SK-N-SH treated with all-trans-retinoic acid at 6 μM for 48 hours (cell line): ENCODE measurements at regions not wholly inside any gene's neighbourhood (a gene's known extent, or its start where the extent isn't known, plus 50 kb on each side); places are given as distances from the start of the nearest gene placed in this dataset.

Source experiments
- ATAC-seq: fragments of 200-7000 bp; cut with Tn5 transposase; 3 replicates; pipeline ENCODE4 v1.9.1; 2020; ENCODE audit warnings: mild to moderate bottlenecking, moderate library complexity
- ARNTL ChIP-seq: fragments of 450-650 bp; formaldehyde crosslinking; IDR thresholded peaks from 2 replicates; pipeline ENCODE4 v1.5.0; 2020; ENCODE audit warnings: low read depth, mild to moderate bottlenecking, moderate library complexity, borderline replicate concordance
- BACH2 ChIP-seq: fragments of 250-450 bp; sonication (Bioruptor Pico); IDR thresholded peaks from 2 replicates; pipeline ENCODE4 v1.9.0; 2021; ENCODE audit warnings: mild to moderate bottlenecking, borderline replicate concordance
- CSDC2 ChIP-seq: fragments of 250-450 bp; sonication (Bioruptor Pico); IDR thresholded peaks from 2 replicates; pipeline ENCODE4 v1.5.0; 2020; ENCODE audit warnings: mild to moderate bottlenecking, moderate library complexity
- ESRRG ChIP-seq: fragments of 250-450 bp; sonication (Bioruptor Pico); IDR thresholded peaks from 2 replicates; pipeline ENCODE4 v1.6.1; 2021; ENCODE audit warnings: mild to moderate bottlenecking
- GLIS3 ChIP-seq: fragments of 250-450 bp; sonication (Bioruptor Pico); IDR thresholded peaks from 2 replicates; pipeline ENCODE4 v1.5.0; 2020; ENCODE audit warnings: mild to moderate bottlenecking, moderate library complexity
- ISL1 ChIP-seq: fragments of 250-450 bp; sonication (Bioruptor Pico); IDR thresholded peaks from 2 replicates; pipeline ENCODE4 v2.1.2; 2022; ENCODE audit warnings: mild to moderate bottlenecking, moderate library complexity
- OSR1 ChIP-seq: fragments of 250-450 bp; sonication (Bioruptor Pico); IDR thresholded peaks from 2 replicates; pipeline ENCODE4 v1.8.0; 2022; ENCODE audit warnings: moderate library complexity, mild to moderate bottlenecking, inconsistent platforms
- PPARA ChIP-seq: fragments of 250-450 bp; sonication (Bioruptor Pico); IDR thresholded peaks from 2 replicates; pipeline ENCODE4 v1.5.0; 2020; ENCODE audit warnings: mild to moderate bottlenecking, borderline replicate concordance
- RARB ChIP-seq: fragments of 250-450 bp; sonication (Bioruptor Pico); IDR thresholded peaks from 2 replicates; pipeline ENCODE4 v1.8.0; 2021; ENCODE audit warnings: mild to moderate bottlenecking, moderate library complexity
- SNAI2 ChIP-seq: fragments of 250-450 bp; sonication (Bioruptor Pico); IDR thresholded peaks from 2 replicates; pipeline ENCODE4 v1.5.0; 2020; ENCODE audit warnings: mild to moderate bottlenecking, moderate library complexity
- TCF4 ChIP-seq: fragments of 250-450 bp; sonication (Bioruptor Pico); IDR thresholded peaks from 2 replicates; pipeline ENCODE4 v1.8.0; 2021; ENCODE audit warnings: mild to moderate bottlenecking, moderate library complexity, borderline replicate concordance
- TOX ChIP-seq: fragments of 250-450 bp; sonication (Bioruptor Pico); IDR thresholded peaks from 2 replicates; pipeline ENCODE4 v1.8.0; 2021; ENCODE audit warnings: mild to moderate bottlenecking, moderate library complexity, borderline replicate concordance
- ZC3H10 ChIP-seq: fragments of 250-450 bp; sonication (Bioruptor Pico); IDR thresholded peaks from 2 replicates; pipeline ENCODE4 v1.5.1; 2021; ENCODE audit warnings: mild to moderate bottlenecking, moderate library complexity
- ZFP3 ChIP-seq: fragments of 250-450 bp; sonication (Bioruptor Pico); IDR thresholded peaks from 2 replicates; pipeline ENCODE4 v1.5.0; 2020; ENCODE audit warnings: mild to moderate bottlenecking, moderate library complexity
- ZFP30 ChIP-seq: fragments of 450-650 bp; formaldehyde crosslinking; IDR thresholded peaks from 2 replicates; pipeline ENCODE4 v1.5.0; 2022; ENCODE audit warnings: mild to moderate bottlenecking, moderate library complexity
- ZNF565 ChIP-seq: fragments of 450-650 bp; formaldehyde crosslinking; conservative IDR thresholded peaks from 2 replicates; pipeline ENCODE4 v1.5.0; 2020; ENCODE audit warnings: low read depth, mild to moderate bottlenecking, moderate library complexity
- ZNF8 ChIP-seq: fragments of 450-650 bp; formaldehyde crosslinking; IDR thresholded peaks from 2 replicates; pipeline ENCODE4 v1.5.0; 2020; ENCODE audit warnings: mild to moderate bottlenecking, moderate library complexity
- TF ChIP-seq, protein P1 (sequence below): fragments of 250-450 bp; sonication (Bioruptor Pico); IDR thresholded peaks from 2 replicates; pipeline ENCODE4 v1.5.0; 2020; ENCODE audit warnings: mild to moderate bottlenecking, moderate library complexity
- TF ChIP-seq, protein P2 (sequence below): fragments of 250-450 bp; sonication (Bioruptor Pico); IDR thresholded peaks from 2 replicates; pipeline ENCODE4 v1.5.1; 2021; ENCODE audit warnings: mild to moderate bottlenecking, moderate library complexity
- TF ChIP-seq, protein P3 (sequence below): fragments of 250-450 bp; sonication (Bioruptor Pico); IDR thresholded peaks from 2 replicates; pipeline ENCODE4 v1.5.1; 2020; ENCODE audit warnings: low read depth, mild to moderate bottlenecking, moderate library complexity
- TF ChIP-seq, protein P4 (sequence below): fragments of 250-450 bp; sonication (Bioruptor Pico); IDR thresholded peaks from 2 replicates; pipeline ENCODE4 v1.8.0; 2020; ENCODE audit warnings: mild to moderate bottlenecking, moderate library complexity, borderline replicate concordance

DNA sequence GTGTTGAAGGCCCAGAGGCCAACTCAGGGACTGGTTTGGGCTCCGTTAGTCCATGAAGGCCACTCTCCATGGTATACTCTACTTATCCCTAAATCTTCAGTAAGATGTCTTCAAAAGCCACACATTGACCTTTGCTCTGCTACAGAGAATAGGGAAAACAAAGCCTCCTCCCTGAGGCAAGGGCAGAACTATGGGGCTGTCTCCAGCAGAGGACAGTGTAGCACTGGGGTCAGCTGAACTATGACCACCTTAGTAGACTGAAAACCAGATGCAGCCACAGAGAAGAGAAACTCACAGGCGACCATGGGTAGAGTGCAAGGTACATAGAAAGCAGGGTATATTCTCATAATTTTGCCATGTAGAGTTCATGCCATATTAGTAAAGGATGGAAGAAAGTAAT, 587.4 kb downstream of the LMO7 start:
- ATAC-seq, result no peak
- TF ChIP-seq, protein P1, sequence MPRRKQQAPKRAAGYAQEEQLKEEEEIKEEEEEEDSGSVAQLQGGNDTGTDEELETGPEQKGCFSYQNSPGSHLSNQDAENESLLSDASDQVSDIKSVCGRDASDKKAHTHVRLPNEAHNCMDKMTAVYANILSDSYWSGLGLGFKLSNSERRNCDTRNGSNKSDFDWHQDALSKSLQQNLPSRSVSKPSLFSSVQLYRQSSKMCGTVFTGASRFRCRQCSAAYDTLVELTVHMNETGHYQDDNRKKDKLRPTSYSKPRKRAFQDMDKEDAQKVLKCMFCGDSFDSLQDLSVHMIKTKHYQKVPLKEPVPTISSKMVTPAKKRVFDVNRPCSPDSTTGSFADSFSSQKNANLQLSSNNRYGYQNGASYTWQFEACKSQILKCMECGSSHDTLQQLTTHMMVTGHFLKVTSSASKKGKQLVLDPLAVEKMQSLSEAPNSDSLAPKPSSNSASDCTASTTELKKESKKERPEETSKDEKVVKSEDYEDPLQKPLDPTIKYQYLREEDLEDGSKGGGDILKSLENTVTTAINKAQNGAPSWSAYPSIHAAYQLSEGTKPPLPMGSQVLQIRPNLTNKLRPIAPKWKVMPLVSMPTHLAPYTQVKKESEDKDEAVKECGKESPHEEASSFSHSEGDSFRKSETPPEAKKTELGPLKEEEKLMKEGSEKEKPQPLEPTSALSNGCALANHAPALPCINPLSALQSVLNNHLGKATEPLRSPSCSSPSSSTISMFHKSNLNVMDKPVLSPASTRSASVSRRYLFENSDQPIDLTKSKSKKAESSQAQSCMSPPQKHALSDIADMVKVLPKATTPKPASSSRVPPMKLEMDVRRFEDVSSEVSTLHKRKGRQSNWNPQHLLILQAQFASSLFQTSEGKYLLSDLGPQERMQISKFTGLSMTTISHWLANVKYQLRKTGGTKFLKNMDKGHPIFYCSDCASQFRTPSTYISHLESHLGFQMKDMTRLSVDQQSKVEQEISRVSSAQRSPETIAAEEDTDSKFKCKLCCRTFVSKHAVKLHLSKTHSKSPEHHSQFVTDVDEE, result no peak
- no peak for TF ChIP-seq ZNF565 (CRISPR knock-in tag)
- TF ChIP-seq PPARA (CRISPR knock-in tag), result no peak
- TF ChIP-seq RARB (CRISPR knock-in tag), result no peak
- TF ChIP-seq CSDC2 (CRISPR knock-in tag), result no peak
- TF ChIP-seq ARNTL (CRISPR knock-in tag), result no peak
- no peak for TF ChIP-seq GLIS3 (CRISPR knock-in tag)
- no peak for TF ChIP-seq ESRRG (CRISPR knock-in tag)
- TF ChIP-seq, protein P2, sequence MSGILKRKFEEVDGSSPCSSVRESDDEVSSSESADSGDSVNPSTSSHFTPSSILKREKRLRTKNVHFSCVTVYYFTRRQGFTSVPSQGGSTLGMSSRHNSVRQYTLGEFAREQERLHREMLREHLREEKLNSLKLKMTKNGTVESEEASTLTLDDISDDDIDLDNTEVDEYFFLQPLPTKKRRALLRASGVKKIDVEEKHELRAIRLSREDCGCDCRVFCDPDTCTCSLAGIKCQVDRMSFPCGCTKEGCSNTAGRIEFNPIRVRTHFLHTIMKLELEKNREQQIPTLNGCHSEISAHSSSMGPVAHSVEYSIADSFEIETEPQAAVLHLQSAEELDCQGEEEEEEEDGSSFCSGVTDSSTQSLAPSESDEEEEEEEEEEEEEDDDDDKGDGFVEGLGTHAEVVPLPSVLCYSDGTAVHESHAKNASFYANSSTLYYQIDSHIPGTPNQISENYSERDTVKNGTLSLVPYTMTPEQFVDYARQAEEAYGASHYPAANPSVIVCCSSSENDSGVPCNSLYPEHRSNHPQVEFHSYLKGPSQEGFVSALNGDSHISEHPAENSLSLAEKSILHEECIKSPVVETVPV (CRISPR knock-in tag), result no peak
- TF ChIP-seq SNAI2 (CRISPR knock-in tag), result no peak
- no peak for TF ChIP-seq BACH2
- TF ChIP-seq, protein P3, sequence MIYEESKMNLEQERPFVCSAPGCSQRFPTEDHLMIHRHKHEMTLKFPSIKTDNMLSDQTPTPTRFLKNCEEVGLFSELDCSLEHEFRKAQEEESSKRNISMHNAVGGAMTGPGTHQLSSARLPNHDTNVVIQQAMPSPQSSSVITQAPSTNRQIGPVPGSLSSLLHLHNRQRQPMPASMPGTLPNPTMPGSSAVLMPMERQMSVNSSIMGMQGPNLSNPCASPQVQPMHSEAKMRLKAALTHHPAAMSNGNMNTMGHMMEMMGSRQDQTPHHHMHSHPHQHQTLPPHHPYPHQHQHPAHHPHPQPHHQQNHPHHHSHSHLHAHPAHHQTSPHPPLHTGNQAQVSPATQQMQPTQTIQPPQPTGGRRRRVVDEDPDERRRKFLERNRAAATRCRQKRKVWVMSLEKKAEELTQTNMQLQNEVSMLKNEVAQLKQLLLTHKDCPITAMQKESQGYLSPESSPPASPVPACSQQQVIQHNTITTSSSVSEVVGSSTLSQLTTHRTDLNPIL (CRISPR knock-in tag), result no peak
- no peak for TF ChIP-seq ISL1 (CRISPR knock-in tag)
- TF ChIP-seq ZNF8, result no peak
- TF ChIP-seq ZFP3, result no peak
- TF ChIP-seq ZFP30, result no peak

DNA sequence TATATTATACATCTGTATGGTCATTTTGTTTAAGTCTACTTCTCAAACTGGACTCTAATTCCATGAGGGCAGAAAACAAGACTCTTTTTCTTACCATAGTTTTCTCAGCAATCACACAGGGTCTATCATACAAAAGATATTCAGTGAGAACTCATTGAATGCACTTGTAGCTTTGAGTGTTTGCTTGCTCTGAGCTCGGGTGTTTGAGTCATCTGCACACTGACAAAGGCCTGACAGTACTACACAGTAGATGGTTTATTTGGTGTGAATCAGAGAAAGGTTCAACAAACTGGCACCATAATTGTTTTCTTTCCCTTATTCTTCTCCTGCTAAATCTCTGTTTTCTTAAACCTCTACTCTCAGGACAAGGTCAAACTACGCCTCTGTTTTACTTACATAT, 586.4 kb downstream of the LMO7 start:
- TF ChIP-seq, protein P2 (CRISPR knock-in tag), result no peak
- TF ChIP-seq CSDC2 (CRISPR knock-in tag) (no peak), ESRRG (CRISPR knock-in tag) (no peak), OSR1 (CRISPR knock-in tag) (no peak), PPARA (CRISPR knock-in tag) (no peak), ISL1 (CRISPR knock-in tag) (no peak), TCF4 (CRISPR knock-in tag) (no peak), TOX (CRISPR knock-in tag) (no peak), BACH2 (no peak), ZNF8 (no peak), ZNF565 (CRISPR knock-in tag) (no peak), GLIS3 (CRISPR knock-in tag) (no peak), SNAI2 (CRISPR knock-in tag) (no peak), ARNTL (CRISPR knock-in tag) (no peak), RARB (CRISPR knock-in tag) (no peak), ZFP30 (no peak), ZC3H10 (CRISPR knock-in tag) (no peak)
- TF ChIP-seq, protein P1, result no peak
- TF ChIP-seq, protein P4, sequence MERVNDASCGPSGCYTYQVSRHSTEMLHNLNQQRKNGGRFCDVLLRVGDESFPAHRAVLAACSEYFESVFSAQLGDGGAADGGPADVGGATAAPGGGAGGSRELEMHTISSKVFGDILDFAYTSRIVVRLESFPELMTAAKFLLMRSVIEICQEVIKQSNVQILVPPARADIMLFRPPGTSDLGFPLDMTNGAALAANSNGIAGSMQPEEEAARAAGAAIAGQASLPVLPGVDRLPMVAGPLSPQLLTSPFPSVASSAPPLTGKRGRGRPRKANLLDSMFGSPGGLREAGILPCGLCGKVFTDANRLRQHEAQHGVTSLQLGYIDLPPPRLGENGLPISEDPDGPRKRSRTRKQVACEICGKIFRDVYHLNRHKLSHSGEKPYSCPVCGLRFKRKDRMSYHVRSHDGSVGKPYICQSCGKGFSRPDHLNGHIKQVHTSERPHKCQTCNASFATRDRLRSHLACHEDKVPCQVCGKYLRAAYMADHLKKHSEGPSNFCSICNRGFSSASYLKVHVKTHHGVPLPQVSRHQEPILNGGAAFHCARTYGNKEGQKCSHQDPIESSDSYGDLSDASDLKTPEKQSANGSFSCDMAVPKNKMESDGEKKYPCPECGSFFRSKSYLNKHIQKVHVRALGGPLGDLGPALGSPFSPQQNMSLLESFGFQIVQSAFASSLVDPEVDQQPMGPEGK, result no peak
- TF ChIP-seq, all 23 proteins: peak for 0
- ATAC-seq, result no peak
